Keratinocyte (primary cell): ENCODE measurements at regions not wholly inside any gene's neighbourhood (a gene's known extent, or its start where the extent isn't known, plus 50 kb on each side); places are given as distances from the start of the nearest gene placed in this dataset.

Experiments used
- CTCF ChIP-seq, 3 experiments: IDR thresholded peaks in 1 of 3; conservative IDR thresholded peaks in 1 of 3; optimal IDR thresholded peaks in 1 of 3; 2 replicates in 2 of 3; 3 replicates in 1 of 3; pipeline versions ENCODE3 to v1.5.1; 2011; ENCODE audit warnings: low read length in 3 of 3, mild to moderate bottlenecking in 3 of 3, moderate library complexity in 2 of 3, control low read depth in 1 of 3, inconsistent platforms in 1 of 3; ENCODE audit not compliant: insufficient read depth in 2 of 3; ENCODE audit errors: extremely low read depth in 1 of 3
- EZH2 ChIP-seq: IDR thresholded peaks from one replicate; pipeline ENCODE4 v1.6.1; 2012; ENCODE audit warnings: inconsistent platforms, mild to moderate bottlenecking, low read length, moderate library complexity

GRCh38 chr12:125968413-125968812, 903.2 kb downstream of the AACS start:
- TF ChIP-seq CTCF (optimal IDR thresholded peaks at IDR 0.05 in 1 of 3, IDR thresholded peaks at IDR 0.05 in 1 of 3, conservative IDR thresholded peaks at IDR 0.05 in 1 of 3; ENCODE audit: extremely low read depth in 1 of 3, insufficient read depth in 2 of 3, low read length in 3 of 3), result no peak
- no peak for TF ChIP-seq EZH2
